ENCODE measurements at regions not wholly inside any gene's neighbourhood (a gene's known extent, or its start where the extent isn't known, plus 50 kb on each side); places are given as distances from the start of the nearest gene placed in this dataset.

GRCh38 chr4:108219998-108220397 is 51.3 kb upstream of the LEF1 start:
- no peak overlapping the region for H3K4me3 ChIP-seq
- H3K9me3 ChIP-seq = no peaks in the 10 kb centered on the region
- TF ChIP-seq CTCF (IDR thresholded peaks at IDR 0.05) = no peak
- no peaks in the 10 kb centered on the region for H3K27me3 ChIP-seq
- DNase-seq (ENCODE audit: low spot score) = no peak
- no peak overlapping the region for H3K27ac ChIP-seq
- H3K36me3 ChIP-seq = no peaks in the 10 kb centered on the region
- H3K4me1 ChIP-seq = no peaks in the 10 kb centered on the region

All from right atrium auricular region (tissue), 2 donors.